ENCODE measurements at regions not wholly inside any gene's neighbourhood (a gene's known extent, or its start where the extent isn't known, plus 50 kb on each side); places are given as distances from the start of the nearest gene placed in this dataset.

- TF ChIP-seq, protein P1, sequence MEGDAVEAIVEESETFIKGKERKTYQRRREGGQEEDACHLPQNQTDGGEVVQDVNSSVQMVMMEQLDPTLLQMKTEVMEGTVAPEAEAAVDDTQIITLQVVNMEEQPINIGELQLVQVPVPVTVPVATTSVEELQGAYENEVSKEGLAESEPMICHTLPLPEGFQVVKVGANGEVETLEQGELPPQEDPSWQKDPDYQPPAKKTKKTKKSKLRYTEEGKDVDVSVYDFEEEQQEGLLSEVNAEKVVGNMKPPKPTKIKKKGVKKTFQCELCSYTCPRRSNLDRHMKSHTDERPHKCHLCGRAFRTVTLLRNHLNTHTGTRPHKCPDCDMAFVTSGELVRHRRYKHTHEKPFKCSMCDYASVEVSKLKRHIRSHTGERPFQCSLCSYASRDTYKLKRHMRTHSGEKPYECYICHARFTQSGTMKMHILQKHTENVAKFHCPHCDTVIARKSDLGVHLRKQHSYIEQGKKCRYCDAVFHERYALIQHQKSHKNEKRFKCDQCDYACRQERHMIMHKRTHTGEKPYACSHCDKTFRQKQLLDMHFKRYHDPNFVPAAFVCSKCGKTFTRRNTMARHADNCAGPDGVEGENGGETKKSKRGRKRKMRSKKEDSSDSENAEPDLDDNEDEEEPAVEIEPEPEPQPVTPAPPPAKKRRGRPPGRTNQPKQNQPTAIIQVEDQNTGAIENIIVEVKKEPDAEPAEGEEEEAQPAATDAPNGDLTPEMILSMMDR (IDR thresholded peaks at IDR 0.05) = no peak
Observed at GRCh38 chr15:95536638-95537037, 793.9 kb upstream of the NR2F2 start.

DNA sequence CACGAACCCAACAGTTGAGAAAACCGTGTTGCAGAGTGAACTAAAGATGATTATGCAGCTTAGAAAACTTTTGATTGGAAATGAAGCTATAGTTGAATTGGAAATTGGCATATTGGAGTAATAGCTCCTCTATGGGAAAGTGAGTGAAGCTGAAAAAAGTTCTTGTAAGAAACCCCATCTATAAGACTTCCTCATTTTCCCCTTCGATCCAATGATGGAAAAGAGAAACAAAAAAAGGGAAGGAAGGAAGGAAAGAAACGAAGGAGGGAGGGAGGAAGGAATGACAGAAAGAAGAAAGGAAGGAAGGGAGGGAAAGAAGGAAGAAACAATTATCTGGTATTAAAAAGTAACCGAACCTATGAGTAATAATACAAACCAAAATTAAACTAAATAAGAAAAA lies 791.8 kb upstream of the NR2F2 start:
- TF ChIP-seq, protein P1 (IDR thresholded peaks at IDR 0.05) = no peak

GRCh38 chr15:95541301-95541700 lies 789.2 kb upstream of the NR2F2 start:
- TF ChIP-seq, protein P1 (IDR thresholded peaks at IDR 0.05) = no peak

GRCh38 chr15:95549168-95549738 lies 781.2 kb upstream of the NR2F2 start:
- TF ChIP-seq, protein P1 (IDR thresholded peaks at IDR 0.05) = no peak

- TF ChIP-seq, protein P1 (IDR thresholded peaks at IDR 0.05) = no peak
Observed at GRCh38 chr15:95550702-95551101, 779.8 kb upstream of the NR2F2 start.

DNA sequence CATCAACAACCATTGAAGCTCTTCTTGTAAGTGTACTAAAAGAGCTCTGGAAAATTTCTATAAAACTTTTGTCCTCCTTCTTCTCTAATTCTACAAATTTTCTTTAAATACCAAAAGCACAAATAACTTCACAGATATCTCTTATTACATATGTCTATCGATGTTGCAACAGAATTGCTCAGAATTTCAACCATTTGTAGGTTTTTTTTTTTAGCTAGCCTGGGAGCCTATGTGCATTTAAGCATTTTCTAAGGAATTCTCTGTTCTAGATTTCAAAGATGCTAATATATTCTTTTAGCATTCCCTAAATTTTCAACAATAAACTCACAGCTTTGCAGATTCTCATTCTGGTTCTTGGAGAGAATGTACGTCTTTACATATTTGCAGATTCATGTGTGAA lies 774.3 kb upstream of the NR2F2 start:
- TF ChIP-seq, protein P1 (IDR thresholded peaks at IDR 0.05) = no peak

GRCh38 chr15:95556866-95557225 lies 773.7 kb upstream of the NR2F2 start:
- TF ChIP-seq, protein P1 (IDR thresholded peaks at IDR 0.05) = no peak
